MCF 10A (cell line): ENCODE measurements at regions not wholly inside any gene's neighbourhood (a gene's known extent, or its start where the extent isn't known, plus 50 kb on each side); places are given as distances from the start of the nearest gene placed in this dataset.
"Not testable (repeated sequence)": the region's sequence is repeated elsewhere in the genome, so short reads cannot be mapped to it uniquely, and the experiment has no call there.

ENCODE experiments used
- BruUV-seq: library from RNA; stranded (reverse); fragments of 400-500 nt; replicated peaks from 2 replicates; lab custom pipeline; 2021; lab: Mats Ljungman, UMichigan
- CTCF ChIA-PET: fragments of 300-600 bp; sonication (Branson Sonifier 250); formaldehyde crosslinking; extraction: SDS; loops from one replicate; lab custom pipeline; 2021; ENCODE audit warnings: antibody characterized with exemption, inconsistent platforms; lab: Yijun Ruan, JAX
- POLR2A ChIA-PET: fragments of 300-600, 350-650 bp; sonication (Branson Sonifier 250); formaldehyde crosslinking; extraction: SDS; loops from one replicate; lab custom pipeline; 2020; ENCODE audit warnings: antibody characterized with exemption, inconsistent platforms; lab: Yijun Ruan, JAX
- DNase-seq: peaks from one replicate; pipeline ENCODE4 v3.0.0-alpha.2; 2018; ENCODE audit not compliant: unreplicated experiment
- H3K27ac Mint-ChIP-seq: one replicate; pipeline ENCODE4 v1.8.0; 2022; ENCODE audit warnings: mild to moderate bottlenecking, low read depth, mixed read lengths; ENCODE audit not compliant: unreplicated experiment
- H3K27me3 Mint-ChIP-seq: one replicate; pipeline ENCODE4 v1.8.0; 2022; ENCODE audit warnings: mixed read lengths; ENCODE audit not compliant: insufficient read depth, unreplicated experiment
- H3K36me3 Mint-ChIP-seq: one replicate; pipeline ENCODE4 v1.8.0; 2022; ENCODE audit warnings: mild to moderate bottlenecking, moderate library complexity, mixed read lengths; ENCODE audit not compliant: insufficient read depth, unreplicated experiment
- H3K4me1 Mint-ChIP-seq: one replicate; pipeline ENCODE4 v1.8.0; 2022; ENCODE audit warnings: mixed read lengths; ENCODE audit not compliant: insufficient read depth, unreplicated experiment
- H3K4me3 Mint-ChIP-seq: one replicate; pipeline ENCODE4 v1.8.0; 2022; ENCODE audit warnings: mild to moderate bottlenecking, moderate library complexity, mixed read lengths; ENCODE audit not compliant: unreplicated experiment
- H3K9me3 Mint-ChIP-seq: one replicate; pipeline ENCODE4 v1.8.0; 2022; ENCODE audit warnings: mixed read lengths; ENCODE audit not compliant: unreplicated experiment
- CTCF ChIP-seq: fragments of 200-600 bp; IDR thresholded peaks from one replicate; pipeline ENCODE4 v1.8.0; 2022; ENCODE audit warnings: antibody characterized with exemption, mild to moderate bottlenecking; ENCODE audit not compliant: unreplicated experiment
- intact Hi-C: fragments of 100-400 bp; cut with micrococcal nuclease; formaldehyde crosslinking; loops from 2 replicates; pipeline ENCODE4 v1.14.1; 2022

GRCh38 chr10:30553018-30553625, 76.4 kb downstream of the LYZL2 start:
- Mint-ChIP-seq H3K27ac (no peak overlapping the region), H3K9me3 (no peaks in the 10 kb centered on the region), H3K36me3 (no peaks in the 10 kb centered on the region), H3K4me3 (no peak overlapping the region), H3K27me3 (no peaks in the 10 kb centered on the region), H3K4me1 (peaks cover 5% of the 10 kb centered on the region)
- ChIA-PET POLR2A (interaction anchor here (0.7 kb wide), 1 partner anchor 42 kb away, joined by 4 read pairs; no protein-coding TSS in a partner anchor), CTCF (no interaction called here)
- TF ChIP-seq CTCF = no peak
- DNase-seq = no peak
- intact Hi-C loops = no loop called here
- no TSS peak for BruUV-seq

DNA sequence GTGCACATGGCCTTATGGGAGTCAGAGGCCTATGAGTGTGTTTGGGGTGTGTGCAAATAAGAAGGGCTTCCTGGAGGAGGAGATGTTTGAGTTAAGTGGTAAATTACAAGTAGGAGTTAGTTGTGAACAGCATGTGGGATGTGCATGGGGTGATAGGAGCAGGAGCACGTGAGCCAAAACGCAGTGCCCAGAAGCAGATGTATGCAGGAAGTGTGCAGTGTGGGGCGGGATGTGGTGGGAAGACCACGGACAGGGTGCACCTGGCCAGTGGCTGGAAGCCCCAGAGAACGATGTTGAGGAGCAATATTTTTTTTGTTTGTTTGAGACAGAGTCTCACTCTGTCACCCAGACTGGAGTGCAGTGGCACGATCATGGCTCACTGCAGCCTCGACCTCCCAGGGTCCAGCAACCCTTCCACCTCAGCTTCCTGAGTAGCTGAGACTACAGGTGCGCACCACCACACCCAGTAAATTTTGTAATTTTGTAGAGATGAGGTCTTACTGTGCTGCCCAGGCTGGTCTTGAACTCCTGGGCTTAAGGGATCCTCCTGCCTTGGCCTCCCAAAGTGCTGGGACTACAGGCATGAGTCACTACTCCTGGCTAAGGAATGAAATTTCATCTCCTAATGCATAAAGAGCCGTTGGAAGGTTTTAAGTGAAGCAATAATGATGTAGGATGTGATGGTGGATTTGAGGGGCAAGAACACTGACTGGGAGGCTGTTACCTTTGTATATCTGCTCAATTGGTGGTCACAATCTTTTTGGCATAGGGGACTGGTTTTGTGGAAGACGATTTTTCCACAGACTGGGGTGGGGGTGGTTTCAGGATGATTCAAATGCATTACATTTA, 78.4 kb downstream of the LYZL2 start:
- H3K36me3 Mint-ChIP-seq = no peaks in the 10 kb centered on the region
- intact Hi-C loops = no loop called here
- BruUV-seq = no TSS peak
- no peak for DNase-seq
- CTCF ChIA-PET = no interaction called here
- POLR2A ChIA-PET = no interaction called here
- no peak overlapping the region for H3K27ac Mint-ChIP-seq
- no peaks in the 10 kb centered on the region for H3K9me3 Mint-ChIP-seq
- no peak overlapping the region for H3K4me3 Mint-ChIP-seq
- H3K4me1 Mint-ChIP-seq = no peaks in the 10 kb centered on the region
- TF ChIP-seq CTCF = no peak
- H3K27me3 Mint-ChIP-seq = no peaks in the 10 kb centered on the region

DNA sequence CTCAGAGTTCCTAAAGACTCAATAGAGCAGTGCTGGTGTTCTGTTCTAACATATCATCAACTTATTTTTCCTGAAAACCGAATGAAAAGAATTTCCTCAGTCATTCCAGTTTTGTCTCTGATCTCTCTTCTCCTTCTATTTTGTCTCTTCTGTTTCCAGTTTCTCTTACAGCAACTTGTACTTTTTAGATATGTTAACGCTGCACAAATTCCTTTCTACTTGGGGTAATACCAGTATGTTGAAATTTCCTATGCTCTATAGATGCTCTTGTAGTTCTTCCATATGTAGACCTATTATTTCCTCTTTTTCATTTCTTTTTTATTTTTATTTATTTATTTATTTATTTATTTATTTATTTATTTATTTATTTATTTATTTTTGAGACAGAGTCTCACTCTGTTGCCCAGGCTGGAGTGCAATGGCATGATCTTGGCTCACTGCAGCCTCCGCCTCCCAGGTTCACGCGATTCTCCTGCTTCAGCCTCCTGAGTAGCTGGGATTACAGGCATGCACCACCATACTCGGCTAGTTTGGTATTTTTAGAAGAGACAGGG, 80.3 kb downstream of the LYZL2 start:
- intact Hi-C loops, DNase-seq, POLR2A ChIA-PET, CTCF ChIA-PET, BruUV-seq, H3K9me3 Mint-ChIP-seq, H3K4me3 Mint-ChIP-seq, H3K27ac Mint-ChIP-seq, H3K27me3 Mint-ChIP-seq, H3K4me1 Mint-ChIP-seq, H3K36me3 Mint-ChIP-seq: not testable (repeated sequence)

DNA sequence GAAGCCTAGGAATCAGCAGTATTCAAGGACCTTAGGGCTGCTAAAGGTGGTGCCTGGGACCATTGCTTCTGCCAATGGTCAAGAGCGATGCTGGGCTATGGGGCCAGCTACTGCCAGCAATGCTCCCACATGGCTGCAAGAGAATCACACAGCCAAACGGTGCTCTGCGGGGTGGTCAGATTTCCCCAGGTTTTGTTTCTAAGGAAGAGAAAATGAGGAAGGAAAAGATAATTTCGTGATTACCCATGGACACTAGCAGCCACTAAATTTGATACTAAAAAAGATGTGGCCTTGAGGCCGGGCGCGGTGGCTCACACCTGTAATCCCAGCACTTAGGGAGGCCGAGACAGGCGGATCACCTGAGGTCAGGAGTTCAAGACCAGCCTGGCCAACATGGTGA, 83.0 kb downstream of the LYZL2 start:
- no peaks in the 10 kb centered on the region for H3K36me3 Mint-ChIP-seq
- TF ChIP-seq CTCF = no peak
- no peaks in the 10 kb centered on the region for H3K27me3 Mint-ChIP-seq
- no peak overlapping the region for H3K4me3 Mint-ChIP-seq
- no peaks in the 10 kb centered on the region for H3K9me3 Mint-ChIP-seq
- ChIA-PET POLR2A (no interaction called here), CTCF (no interaction called here)
- no TSS peak for BruUV-seq
- H3K27ac Mint-ChIP-seq = no peak overlapping the region
- intact Hi-C loops = no loop called here
- DNase-seq = no peak
- no peaks in the 10 kb centered on the region for H3K4me1 Mint-ChIP-seq
